Activated CD4-positive, alpha-beta T cell treated with anti-CD3 and anti-CD28 coated beads, Interleukin-2, amount 10 ng/mL, durations not matched to agents 24 days and 14 days (primary cell): ENCODE measurements at regions not wholly inside any gene's neighbourhood (a gene's known extent, or its start where the extent isn't known, plus 50 kb on each side); places are given as distances from the start of the nearest gene placed in this dataset.

ENCODE experiments used
- DNase-seq: peaks from one replicate; pipeline ENCODE4 v3.0.0; 2022
- H3K27ac Mint-ChIP-seq: one replicate; pipeline ENCODE4 v1.8.0; 2022; ENCODE audit warnings: mild to moderate bottlenecking, mixed read lengths
- H3K27me3 Mint-ChIP-seq: one replicate; pipeline ENCODE4 v1.8.0; 2022; ENCODE audit warnings: mixed read lengths
- H3K36me3 Mint-ChIP-seq: one replicate; pipeline ENCODE4 v1.8.0; 2022; ENCODE audit warnings: low read depth, mild to moderate bottlenecking, mixed read lengths
- H3K4me1 Mint-ChIP-seq: one replicate; pipeline ENCODE4 v1.8.0; 2021; ENCODE audit warnings: mixed read lengths
- H3K4me3 Mint-ChIP-seq: one replicate; pipeline ENCODE4 v1.8.0; 2022; ENCODE audit warnings: mild to moderate bottlenecking, moderate library complexity, mixed read lengths
- H3K9me3 Mint-ChIP-seq: one replicate; pipeline ENCODE4 v1.8.0; 2021; ENCODE audit warnings: mixed read lengths
- intact Hi-C: fragments of 100-400 bp; cut with micrococcal nuclease; formaldehyde crosslinking; loops from one replicate; pipeline ENCODE4 v1.15.1; 2023

DNA sequence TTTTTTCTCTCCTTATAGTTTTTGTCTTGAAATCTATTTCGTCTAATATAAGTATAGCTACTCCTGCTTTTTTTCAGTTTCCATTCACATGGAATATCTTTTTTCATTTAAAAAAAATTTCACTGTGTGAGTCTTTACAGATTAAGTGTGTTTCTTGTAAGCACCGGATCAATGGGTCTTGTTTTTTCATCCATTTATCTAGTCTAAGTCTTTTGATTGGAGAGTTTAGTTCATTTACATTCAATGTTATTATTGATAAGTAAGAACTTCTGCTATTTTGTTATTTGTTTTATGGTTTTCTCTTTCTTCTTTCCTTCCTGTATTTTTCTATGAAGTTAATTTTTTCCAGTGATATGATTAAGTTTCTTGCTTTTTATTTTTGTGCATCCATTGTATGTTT is 216.7 kb upstream of the CNTNAP2 start:
- H3K36me3 Mint-ChIP-seq, result no peaks in the 10 kb centered on the region
- no peak for DNase-seq
- H3K4me1 Mint-ChIP-seq, result no peaks in the 10 kb centered on the region
- no peak overlapping the region for H3K27ac Mint-ChIP-seq
- no peak overlapping the region for H3K4me3 Mint-ChIP-seq
- H3K27me3 Mint-ChIP-seq, result no peaks in the 10 kb centered on the region
- intact Hi-C loops, result no loop called here
- no peaks in the 10 kb centered on the region for H3K9me3 Mint-ChIP-seq

DNA sequence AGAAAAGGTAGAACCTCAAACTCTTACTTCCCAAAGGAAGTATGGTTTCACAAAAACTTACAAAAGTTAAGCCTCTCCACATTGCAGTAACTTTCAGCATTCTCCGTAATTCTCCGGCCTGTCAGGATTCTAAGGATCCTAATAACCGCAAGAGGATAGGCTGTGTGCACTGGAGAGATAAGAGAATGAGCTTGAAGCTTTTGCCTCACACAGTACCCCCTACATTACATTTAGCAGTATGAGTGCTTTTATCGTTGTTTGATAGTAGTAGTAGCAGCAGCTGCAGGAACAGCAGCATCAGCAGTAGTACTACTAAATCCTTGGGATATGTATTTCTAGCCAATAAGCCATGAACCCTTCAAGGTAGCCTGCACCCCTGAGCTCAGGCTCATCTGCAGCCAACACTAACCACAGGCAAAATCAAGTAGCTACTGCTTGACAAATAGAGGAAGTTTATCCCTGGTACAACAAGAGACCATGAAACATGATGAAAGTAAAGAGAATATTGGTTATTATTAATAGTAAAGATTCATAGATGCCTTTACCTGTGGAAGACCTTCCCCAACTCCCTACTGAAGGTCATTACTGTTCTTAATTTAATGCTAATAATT is 222.6 kb upstream of the CNTNAP2 start:
- Mint-ChIP-seq H3K4me3 (no peak overlapping the region), H3K27ac (no peak overlapping the region), H3K4me1 (no peaks in the 10 kb centered on the region), H3K36me3 (no peaks in the 10 kb centered on the region), H3K27me3 (no peaks in the 10 kb centered on the region), H3K9me3 (no peaks in the 10 kb centered on the region)
- intact Hi-C loops, result no loop called here
- DNase-seq, result no peak

DNA sequence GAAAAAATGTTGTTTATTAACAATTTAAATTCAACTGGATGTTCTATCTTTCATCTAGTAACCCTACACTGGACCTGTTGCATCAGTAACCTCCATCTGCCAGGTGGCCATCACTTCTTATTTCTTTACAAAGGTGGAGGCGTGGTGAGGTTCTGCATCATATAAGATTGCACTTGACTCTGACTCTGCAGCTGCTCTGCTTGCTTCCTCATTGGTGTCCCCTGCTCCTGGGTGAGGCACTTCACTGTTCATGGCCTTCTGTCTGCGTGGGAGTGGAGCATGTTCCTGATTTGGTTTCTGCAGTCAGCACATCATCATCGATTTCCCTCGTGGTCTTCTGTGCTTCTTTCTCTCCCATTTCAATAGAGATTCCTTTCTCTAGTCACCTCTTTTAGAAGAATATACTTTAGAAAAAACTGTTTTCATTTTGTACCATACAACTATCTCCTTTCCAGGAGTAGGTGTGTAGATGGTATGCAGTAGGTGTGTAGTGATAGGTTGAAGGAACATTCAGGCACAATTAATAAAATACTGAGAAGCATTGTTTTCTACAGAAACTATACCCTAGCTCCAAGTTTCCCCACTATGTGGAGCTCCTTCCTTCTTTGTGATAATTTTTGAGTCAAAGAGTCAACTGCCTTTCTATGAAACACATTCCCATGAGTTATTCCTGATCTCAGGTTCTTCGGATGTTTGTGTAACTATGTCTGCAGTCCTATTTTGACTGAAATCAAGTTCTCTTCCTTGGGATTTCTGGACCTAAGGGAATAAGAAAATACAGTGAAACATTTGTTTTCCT is 231.7 kb upstream of the CNTNAP2 start:
- H3K27me3 Mint-ChIP-seq, result no peaks in the 10 kb centered on the region
- no peak overlapping the region for H3K27ac Mint-ChIP-seq
- intact Hi-C loops, result no loop called here
- H3K4me1 Mint-ChIP-seq, result no peaks in the 10 kb centered on the region
- no peak overlapping the region for H3K4me3 Mint-ChIP-seq
- H3K36me3 Mint-ChIP-seq, result no peaks in the 10 kb centered on the region
- no peak for DNase-seq
- H3K9me3 Mint-ChIP-seq, result no peaks in the 10 kb centered on the region

DNA sequence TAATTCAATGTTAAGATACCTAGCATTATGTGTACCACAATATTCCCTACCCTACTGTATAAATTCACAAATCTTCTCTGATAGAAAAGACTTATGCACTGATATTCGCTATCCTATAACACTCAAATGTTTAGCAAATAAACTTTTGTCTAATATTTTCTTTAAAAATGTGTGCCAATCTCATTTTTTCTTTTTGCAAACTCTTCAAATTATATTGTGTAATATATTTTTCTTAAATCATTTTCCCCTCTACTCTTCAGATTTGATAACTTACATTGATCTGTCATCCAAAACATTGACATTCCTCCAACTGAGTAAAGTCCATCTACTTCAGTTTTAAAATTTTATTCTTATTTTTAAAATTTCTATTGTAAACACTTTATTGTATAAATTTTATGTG is 240.2 kb upstream of the CNTNAP2 start:
- H3K4me3 Mint-ChIP-seq, result no peak overlapping the region
- no peaks in the 10 kb centered on the region for H3K36me3 Mint-ChIP-seq
- H3K27me3 Mint-ChIP-seq, result no peaks in the 10 kb centered on the region
- H3K9me3 Mint-ChIP-seq, result no peaks in the 10 kb centered on the region
- DNase-seq, result no peak
- intact Hi-C loops, result no loop called here
- no peaks in the 10 kb centered on the region for H3K4me1 Mint-ChIP-seq
- H3K27ac Mint-ChIP-seq, result no peak overlapping the region

DNA sequence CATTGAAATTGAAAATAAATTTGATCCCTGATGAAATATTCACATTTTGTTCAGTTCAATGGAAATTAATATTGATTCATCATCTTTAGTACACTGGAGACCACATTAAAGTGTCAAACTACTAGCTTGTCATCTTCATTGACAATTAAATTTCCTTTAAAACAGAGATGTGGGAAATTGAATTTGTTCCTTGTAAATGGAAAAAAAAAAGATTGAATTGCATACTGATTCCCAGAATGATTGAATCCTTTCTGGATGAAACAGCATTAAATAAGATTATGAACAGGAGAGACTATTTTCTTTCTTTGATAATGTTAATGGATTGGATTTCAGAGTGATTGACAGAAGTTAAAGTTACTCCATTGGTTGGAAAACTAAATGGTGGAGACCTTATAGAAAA is 241.3 kb upstream of the CNTNAP2 start:
- Mint-ChIP-seq H3K27ac (no peak overlapping the region), H3K4me3 (no peak overlapping the region), H3K4me1 (no peaks in the 10 kb centered on the region), H3K36me3 (no peaks in the 10 kb centered on the region), H3K9me3 (no peaks in the 10 kb centered on the region), H3K27me3 (no peaks in the 10 kb centered on the region)
- DNase-seq, result no peak
- intact Hi-C loops, result no loop called here

DNA sequence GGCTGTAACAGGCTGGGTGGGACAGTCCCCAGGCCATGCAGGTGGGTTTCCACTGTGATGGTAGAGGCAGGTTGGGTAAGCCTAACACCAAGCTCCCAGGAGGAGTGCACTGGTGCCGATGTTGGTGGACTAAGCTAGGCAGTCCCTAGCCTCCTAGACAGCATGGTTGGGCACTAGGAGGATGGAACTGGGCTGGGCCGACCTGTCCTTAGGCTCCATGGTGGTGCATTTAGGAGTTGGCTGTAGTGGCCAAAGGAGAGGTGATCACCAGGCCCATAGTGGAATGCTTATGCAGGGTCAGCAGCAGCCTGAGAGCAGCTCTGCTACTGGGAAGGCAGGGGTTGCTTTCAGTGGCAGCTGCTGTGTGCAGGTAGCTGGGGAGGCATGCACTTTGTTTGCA is 247.7 kb upstream of the CNTNAP2 start:
- H3K27me3 Mint-ChIP-seq, result no peaks in the 10 kb centered on the region
- H3K27ac Mint-ChIP-seq, result no peak overlapping the region
- DNase-seq, result no peak
- no peak overlapping the region for H3K4me3 Mint-ChIP-seq
- no peaks in the 10 kb centered on the region for H3K4me1 Mint-ChIP-seq
- no peaks in the 10 kb centered on the region for H3K36me3 Mint-ChIP-seq
- intact Hi-C loops, result no loop called here
- peaks cover 25% of the 10 kb centered on the region for H3K9me3 Mint-ChIP-seq

DNA sequence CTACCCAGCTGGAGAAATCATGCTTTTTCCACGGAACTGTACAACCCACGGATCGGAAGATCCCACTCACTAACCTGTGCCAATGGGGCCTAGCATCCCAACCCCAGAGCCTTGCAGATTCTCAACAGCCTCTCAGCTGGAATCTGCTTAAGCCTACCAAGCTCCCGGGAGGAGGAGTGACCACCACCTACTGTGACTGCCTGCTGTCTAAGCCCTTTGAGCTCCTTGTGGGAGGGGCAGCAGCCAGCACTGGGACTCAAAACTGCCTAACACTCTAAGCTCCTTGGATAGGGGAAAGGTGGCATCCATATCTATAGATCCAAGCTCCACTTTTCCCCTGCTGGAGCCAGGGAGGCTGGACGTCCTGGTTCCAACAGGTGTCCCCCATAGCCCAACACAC is 254.4 kb upstream of the CNTNAP2 start:
- Mint-ChIP-seq H3K27ac (no peak overlapping the region), H3K4me3 (no peak overlapping the region), H3K9me3 (peaks cover 14% of the 10 kb centered on the region), H3K27me3 (no peaks in the 10 kb centered on the region), H3K36me3 (no peaks in the 10 kb centered on the region), H3K4me1 (no peaks in the 10 kb centered on the region)
- no peak for DNase-seq
- intact Hi-C loops, result no loop called here

DNA sequence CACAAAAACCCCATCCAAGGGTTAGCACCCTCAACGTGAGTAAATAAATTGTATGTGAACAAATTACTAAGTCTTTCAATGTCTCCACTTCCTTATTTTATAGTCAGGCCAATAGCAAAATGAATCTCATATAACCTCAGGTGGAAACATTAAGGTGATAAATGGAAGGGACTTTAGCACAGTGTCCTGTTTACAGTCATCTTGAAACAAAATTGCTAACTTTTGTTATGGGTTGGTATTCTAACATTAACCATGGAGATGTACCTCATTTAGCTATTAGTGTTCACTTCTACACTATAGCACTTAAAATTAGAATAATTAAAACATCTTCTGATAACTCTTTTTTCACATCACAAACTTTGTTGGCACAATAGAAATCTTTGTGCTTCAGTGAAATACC is 255.8 kb upstream of the CNTNAP2 start:
- DNase-seq, result no peak
- intact Hi-C loops, result no loop called here
- no peaks in the 10 kb centered on the region for H3K4me1 Mint-ChIP-seq
- H3K36me3 Mint-ChIP-seq, result no peaks in the 10 kb centered on the region
- no peaks in the 10 kb centered on the region for H3K27me3 Mint-ChIP-seq
- no peak overlapping the region for H3K4me3 Mint-ChIP-seq
- H3K9me3 Mint-ChIP-seq, result peaks cover 14% of the 10 kb centered on the region
- no peak overlapping the region for H3K27ac Mint-ChIP-seq

DNA sequence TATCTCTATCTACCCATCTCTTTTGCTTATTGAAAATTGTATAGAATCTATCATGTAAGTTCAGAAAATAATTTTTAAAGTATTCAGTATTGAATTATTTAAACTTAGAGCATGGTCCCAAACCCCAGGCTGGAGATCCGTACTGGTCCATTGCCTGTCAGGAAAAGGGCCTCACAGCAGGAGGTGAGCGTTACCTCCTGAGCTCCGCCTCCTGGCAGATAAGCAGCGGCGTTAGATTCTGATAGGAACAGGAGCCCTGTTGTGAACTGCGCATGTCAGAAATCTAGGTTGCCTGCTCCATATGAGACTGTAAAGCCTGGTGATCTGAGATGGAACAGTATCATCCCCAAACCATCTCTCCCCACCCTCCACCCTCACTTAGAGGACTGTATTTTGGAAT is 266.0 kb upstream of the CNTNAP2 start:
- H3K4me3 Mint-ChIP-seq, result no peak overlapping the region
- H3K4me1 Mint-ChIP-seq, result no peaks in the 10 kb centered on the region

DNA sequence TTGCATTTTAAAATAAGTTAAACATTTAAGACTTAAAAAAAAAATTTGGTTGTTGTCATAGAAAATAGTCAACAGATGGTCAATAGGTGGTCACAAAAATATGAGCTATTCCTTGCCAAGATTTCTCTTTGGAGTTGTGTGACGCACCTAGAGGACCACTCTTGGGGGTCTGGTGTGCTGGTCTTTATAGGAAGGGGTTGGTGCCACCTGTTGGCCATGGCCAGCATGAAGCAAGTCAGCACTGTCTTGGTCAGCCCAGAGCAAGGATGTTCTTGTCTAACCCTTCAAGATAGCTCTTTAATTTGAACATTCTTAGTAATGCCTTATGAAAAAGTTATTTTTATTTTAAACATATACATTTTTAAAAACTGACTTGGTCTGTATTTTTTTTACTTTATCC is 267.9 kb upstream of the CNTNAP2 start:
- Mint-ChIP-seq H3K27me3 (no peaks in the 10 kb centered on the region), H3K4me1 (no peaks in the 10 kb centered on the region), H3K36me3 (no peaks in the 10 kb centered on the region), H3K4me3 (no peak overlapping the region), H3K27ac (no peak overlapping the region), H3K9me3 (no peaks in the 10 kb centered on the region)
- intact Hi-C loops, result no loop called here
- no peak for DNase-seq

More for the DNA sequence above, 266.0 kb upstream of the CNTNAP2 start:
- DNase-seq, result no peak
- intact Hi-C loops, result no loop called here
- H3K9me3 Mint-ChIP-seq, result no peaks in the 10 kb centered on the region
- no peak overlapping the region for H3K27ac Mint-ChIP-seq
- H3K27me3 Mint-ChIP-seq, result no peaks in the 10 kb centered on the region
- no peaks in the 10 kb centered on the region for H3K36me3 Mint-ChIP-seq

DNA sequence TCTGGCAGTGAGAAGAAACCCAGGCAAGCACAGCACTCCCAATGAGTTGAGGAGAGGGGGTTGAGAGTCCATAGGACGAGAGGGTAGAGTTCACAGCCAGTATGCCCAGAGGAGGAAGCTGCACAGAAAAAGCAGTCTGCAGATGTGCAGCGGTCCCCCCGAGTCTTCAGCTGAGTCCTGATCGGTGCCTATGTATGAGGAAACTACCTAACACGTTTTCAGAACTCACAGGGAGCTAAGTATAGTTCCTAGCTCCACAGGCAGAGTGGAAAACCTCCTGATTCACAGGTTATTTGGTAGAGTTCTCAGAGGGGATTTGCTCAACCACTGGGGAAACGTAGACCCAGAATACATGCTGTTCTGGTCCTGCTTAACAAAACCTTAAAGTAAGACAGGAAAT is 271.3 kb upstream of the CNTNAP2 start:
- intact Hi-C loops, result no loop called here
- Mint-ChIP-seq H3K27me3 (no peaks in the 10 kb centered on the region), H3K4me3 (no peak overlapping the region), H3K36me3 (no peaks in the 10 kb centered on the region), H3K4me1 (no peaks in the 10 kb centered on the region), H3K27ac (no peak overlapping the region), H3K9me3 (peaks cover 6% of the 10 kb centered on the region)
- DNase-seq, result no peak

DNA sequence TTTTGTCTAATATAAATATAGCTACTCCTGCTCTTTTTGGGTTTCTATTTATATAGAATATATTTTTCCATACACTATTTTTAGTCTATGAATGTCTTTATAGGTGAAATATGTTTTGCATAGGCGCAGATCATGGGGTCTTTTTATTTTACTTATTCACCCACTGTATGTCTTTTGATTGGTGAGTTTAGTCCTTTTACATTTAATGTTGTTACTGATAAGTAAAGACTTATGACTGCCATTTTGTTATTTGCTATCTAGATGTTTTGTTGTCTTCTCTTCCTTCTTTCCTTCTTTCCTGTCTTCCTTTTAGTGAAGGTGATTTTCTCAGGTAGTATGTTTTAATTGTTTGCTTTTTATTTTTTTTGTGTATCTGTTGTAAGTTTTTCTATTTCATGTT is 276.8 kb upstream of the CNTNAP2 start:
- Mint-ChIP-seq H3K9me3 (peaks cover 14% of the 10 kb centered on the region), H3K36me3 (no peaks in the 10 kb centered on the region), H3K27ac (no peak overlapping the region), H3K27me3 (no peaks in the 10 kb centered on the region), H3K4me3 (no peak overlapping the region), H3K4me1 (no peaks in the 10 kb centered on the region)
- intact Hi-C loops, result no loop called here
- DNase-seq, result no peak

DNA sequence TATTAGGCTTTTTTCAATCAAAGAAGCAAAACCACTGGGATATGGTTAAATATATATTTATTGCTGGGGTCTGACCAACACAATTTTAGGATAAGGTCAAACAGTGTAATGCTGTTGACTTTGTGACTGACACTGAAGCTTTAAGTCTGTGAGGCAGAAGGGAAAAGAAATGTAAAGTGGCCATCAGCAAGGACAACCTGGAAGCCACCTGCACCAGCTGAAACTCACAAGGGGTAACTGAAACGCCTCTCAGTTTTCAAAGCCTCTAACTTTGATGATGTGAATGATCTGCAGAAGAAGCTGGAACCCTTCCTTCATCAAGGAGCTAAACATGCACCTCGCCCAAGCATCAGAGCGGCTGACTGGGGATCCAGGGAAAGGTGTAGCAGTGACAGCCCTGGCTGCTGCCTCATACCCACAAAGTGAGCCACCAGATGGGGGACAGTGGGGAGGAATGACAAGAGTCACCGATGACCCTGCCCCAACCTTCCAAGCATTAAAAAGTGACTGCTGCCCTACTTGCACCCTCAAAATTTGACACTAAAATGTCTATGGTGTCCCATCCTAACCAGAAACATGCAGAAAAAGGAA is 284.9 kb upstream of the CNTNAP2 start:
- no peaks in the 10 kb centered on the region for H3K36me3 Mint-ChIP-seq
- no peak overlapping the region for H3K4me3 Mint-ChIP-seq
- H3K27me3 Mint-ChIP-seq, result no peaks in the 10 kb centered on the region
- H3K4me1 Mint-ChIP-seq, result no peaks in the 10 kb centered on the region
- no peak overlapping the region for H3K27ac Mint-ChIP-seq
- intact Hi-C loops, result no loop called here
- peaks cover 6% of the 10 kb centered on the region for H3K9me3 Mint-ChIP-seq
- DNase-seq, result no peak

DNA sequence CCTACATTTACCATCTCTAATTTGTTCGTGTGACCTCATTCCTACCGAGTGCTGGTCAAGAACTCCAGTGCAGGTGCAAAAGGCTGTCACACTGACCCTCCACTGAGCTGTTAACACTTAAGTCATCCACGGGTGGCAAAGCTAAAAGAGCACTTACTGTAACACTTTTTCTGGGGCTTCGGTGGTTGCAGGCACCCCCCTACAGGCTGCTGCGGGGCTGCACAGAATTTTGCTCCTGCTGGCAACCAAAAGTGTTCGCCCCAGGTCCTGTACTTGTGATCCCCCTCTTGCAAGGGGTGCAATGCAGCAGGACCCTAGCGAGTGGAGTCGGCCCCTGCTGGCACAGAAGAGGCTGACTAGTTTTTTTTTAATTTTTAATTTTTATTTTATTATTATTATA is 298.9 kb upstream of the CNTNAP2 start:
- peaks cover 4% of the 10 kb centered on the region for H3K9me3 Mint-ChIP-seq
- H3K27ac Mint-ChIP-seq, result no peak overlapping the region
- no peak for DNase-seq
- H3K36me3 Mint-ChIP-seq, result no peaks in the 10 kb centered on the region
- H3K4me3 Mint-ChIP-seq, result no peak overlapping the region
- intact Hi-C loops, result no loop called here
- no peaks in the 10 kb centered on the region for H3K27me3 Mint-ChIP-seq
- H3K4me1 Mint-ChIP-seq, result no peaks in the 10 kb centered on the region
